ENCODE measurements at regions not wholly inside any gene's neighbourhood (a gene's known extent, or its start where the extent isn't known, plus 50 kb on each side); places are given as distances from the start of the nearest gene placed in this dataset.
"Not testable (repeated sequence)": the region's sequence is repeated elsewhere in the genome, so short reads cannot be mapped to it uniquely, and the experiment has no call there.

DNA sequence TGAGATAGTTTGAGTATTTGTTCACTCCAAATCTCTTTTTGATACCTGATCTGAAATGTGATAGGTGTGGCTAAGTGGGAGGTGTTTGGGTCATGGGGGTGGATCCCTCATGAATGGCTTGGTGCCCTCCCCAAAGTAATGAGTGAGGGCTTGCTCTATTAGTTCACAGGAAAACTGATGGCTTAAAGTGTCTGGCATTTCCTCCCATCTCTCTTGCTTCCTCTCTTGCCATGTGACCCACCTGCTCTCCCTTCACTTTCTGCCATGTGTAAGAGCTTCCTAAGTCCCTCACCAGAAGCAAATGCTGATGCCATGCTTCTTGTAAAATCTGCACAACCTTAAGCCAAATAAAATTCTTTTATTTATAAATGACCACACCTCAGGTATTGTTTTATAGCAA, 61.1 kb downstream of the MAD2L1 start:
- DNase-seq (ENCODE audit: low read depth in 2 of 2), result no peak

DNA sequence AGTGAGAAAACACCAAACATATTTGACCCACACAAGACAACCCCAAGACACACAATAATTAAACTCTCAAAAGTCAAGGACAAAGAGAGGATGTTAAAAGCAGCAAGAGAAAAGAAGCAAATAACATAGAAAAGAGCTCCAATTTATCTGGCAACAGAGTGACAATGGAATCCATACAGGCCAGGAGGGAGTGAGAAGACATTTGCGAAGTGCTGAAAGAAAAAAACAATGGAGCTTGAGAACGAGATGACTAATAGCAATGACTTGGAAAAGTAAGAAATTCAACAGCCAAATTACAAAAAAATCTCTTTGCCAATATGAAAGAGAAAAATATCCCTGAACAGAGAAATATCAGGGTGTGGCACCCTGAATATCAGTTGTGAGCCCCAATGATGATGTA, 61.6 kb downstream of the MAD2L1 start:
- no peak for DNase-seq (ENCODE audit: low read depth in 2 of 2)

DNA sequence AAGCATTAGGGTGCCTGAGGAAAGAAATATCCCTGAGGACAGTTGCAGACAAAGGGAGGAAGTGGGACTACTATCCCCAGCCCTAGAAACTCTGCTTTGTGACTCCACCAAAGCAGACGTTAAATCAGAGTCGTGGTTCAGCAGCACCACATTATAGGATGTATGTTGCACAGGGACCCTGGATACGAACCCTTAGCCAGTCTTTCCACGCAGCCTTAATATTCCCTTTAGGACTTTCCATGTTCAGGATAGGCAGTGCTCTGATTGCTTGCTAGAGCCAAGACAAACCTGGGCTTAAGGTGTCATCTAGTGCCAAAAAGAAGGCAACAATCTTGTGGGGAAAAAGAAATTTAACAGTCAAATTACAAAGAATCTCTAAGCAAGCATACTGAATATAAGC, 62.6 kb downstream of the MAD2L1 start:
- DNase-seq (ENCODE audit: low read depth in 2 of 2), result no peak

GRCh38 chr4:120003193-120003592, 63.5 kb downstream of the MAD2L1 start:
- DNase-seq (ENCODE audit: low read depth in 2 of 2), result no peak

DNA sequence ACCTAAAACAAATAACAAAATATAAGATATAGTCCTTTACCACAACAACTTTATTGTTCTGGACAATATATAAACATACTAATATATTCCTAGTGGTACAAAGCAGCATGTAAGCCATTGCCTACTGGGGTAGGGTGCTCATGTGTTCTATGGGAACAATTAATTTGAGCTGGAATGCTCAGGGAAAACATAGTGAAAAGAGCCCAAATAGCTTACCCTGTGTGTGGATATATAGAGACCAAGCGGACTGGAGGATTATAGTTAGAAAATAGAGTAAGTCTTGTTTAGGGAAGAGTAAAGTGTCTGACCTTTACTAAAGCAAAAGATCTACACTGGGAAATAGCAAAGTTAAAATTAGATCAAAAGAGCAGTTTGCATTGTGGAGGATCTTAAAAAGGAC, 64.8 kb downstream of the MAD2L1 start:
- no peak for DNase-seq (ENCODE audit: low read depth in 2 of 2)

GRCh38 chr4:120000591-120001296, 65.9 kb downstream of the MAD2L1 start:
- DNase-seq (ENCODE audit: low read depth in 2 of 2), result no peak

DNA sequence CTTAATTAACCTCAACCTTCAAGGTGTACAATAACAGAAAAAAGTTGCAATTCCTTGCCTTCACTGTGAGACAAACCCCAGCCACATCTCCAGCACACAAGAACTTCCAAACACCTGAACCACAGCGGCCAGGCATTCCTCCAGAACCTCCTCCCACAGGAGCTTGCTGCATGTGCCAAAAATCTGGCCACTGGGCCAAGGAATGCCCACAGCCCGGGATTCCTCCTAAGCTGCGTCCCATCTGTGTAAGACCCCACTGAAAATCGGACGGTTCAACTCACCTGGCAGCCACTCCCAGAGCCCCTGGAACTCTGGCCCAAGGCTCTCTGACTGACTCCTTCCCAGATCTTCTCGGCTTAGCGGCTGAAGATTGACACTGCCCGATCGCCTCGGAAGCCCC, 70.6 kb downstream of the MAD2L1 start:
- not testable (repeated sequence) for DNase-seq (ENCODE audit: low read depth in 2 of 2)

GRCh38 chr4:119984996-119985395, 81.7 kb downstream of the MAD2L1 start:
- DNase-seq (ENCODE audit: low read depth in 2 of 2), result no peak

DNA sequence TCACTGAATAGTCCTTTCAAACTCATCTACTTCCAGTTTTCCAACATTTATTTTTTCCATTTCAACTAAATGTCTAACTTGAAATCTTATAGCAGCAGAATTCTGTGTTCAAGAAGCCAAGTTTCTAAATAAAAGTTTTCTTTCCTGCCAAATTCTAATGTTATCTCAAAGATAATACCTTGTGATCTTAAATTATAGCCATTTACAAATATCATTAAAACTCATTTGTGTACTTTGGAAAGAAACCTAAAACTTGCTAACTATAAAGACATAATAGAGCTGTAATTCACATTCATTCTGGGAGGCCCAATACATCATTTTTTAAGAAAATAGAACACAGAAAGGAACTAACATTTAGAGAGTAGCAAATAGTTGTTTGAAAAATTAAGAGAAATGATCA, 83.9 kb downstream of the MAD2L1 start:
- DNase-seq (ENCODE audit: low read depth in 2 of 2), result no peak

DNA sequence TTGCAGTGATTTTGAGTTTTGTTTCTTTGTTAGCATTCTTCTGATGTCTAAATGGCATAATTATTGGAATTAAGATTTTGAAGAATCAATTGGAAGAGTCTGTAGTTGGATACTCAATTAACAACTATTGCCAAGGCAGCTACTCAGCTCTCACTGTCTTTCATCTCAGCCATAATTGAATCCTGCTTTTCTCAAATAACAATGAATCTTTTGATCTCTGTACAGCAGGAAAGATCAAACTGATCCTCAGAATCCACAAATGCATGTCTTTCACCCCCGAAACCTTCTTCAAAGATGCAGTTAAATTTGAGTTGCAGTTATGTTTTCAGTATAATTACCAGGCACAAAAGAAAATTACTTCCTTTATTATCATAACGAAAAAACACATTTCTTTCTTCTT, 86.2 kb downstream of the MAD2L1 start:
- no peak for DNase-seq (ENCODE audit: low read depth in 2 of 2)

DNA sequence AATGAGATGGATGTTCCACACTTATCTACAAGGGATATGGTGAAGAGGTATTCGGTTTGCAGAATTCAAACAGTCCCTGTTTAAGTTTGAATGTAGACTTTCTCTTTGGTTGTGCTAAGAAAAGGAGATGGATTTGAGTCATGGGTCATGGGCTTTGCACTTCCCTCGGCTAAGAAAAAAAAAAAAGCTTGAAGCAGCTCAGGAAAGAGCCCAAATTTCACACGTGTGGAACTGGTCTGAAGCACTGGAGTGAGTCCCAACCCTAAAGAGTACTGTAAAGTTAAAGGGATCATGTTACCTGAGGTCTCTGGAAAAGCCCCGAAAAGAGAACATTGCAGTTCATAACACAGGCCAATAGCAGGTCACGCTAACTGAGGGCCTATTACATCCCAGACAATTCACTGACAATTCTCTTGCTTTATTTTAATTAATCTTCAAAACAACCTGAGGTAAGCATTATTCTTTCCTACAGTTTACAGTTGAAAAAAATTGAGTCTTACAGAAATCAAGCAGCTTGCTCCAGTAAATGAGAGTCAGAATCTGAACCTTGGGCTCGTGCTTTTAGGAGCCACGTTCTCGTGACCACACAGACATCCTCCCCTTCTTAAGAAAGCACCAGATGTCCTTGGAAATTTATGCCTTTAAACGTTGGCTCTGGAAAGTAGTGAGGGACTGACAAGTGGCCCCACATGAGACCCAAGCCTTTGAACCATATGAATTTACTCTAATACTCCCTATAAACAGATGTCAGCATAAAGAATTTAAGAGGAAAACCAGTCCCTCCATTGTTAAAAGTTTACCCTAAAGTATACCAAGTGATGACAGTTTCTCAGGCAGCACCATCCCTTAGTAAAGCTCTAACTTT, 89.3 kb downstream of the MAD2L1 start:
- no peak for DNase-seq (ENCODE audit: low read depth in 2 of 2)

DNA sequence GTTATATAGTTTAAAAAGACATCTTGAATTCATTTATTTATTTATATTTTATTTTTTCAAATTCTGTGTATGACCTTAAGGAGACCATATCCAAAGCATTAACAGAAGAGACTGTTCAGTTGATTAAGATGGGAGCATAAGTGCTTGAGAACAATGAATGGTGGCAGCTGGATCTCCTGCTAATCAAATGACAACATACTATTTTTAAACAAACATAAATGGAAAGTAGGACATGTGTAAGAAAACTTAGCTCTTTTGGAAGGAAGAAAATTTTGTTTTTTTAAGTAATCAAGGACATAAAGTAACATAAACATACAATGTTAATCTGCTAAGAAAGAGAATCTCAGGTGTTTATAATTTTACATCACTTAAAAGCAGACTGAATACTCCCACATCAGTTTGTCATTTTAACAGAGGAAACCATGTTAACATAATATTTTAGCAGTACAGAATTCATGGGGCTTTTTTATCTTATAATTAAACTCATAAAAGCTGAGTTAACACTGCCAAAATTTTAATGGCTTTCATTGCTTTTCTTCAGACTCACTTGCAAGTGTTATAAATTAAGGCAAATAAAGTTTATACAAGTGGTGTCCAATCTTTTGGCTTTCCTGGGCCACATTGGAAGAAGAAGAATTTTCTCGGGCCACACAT, 95.1 kb downstream of the MAD2L1 start:
- no peak for DNase-seq (ENCODE audit: low read depth in 2 of 2)

- DNase-seq (ENCODE audit: low read depth in 2 of 2), result no peak
These were observed 104.0 kb downstream of the MAD2L1 start for GRCh38 chr4:119962631-119963030.

- no peak for DNase-seq (ENCODE audit: low read depth in 2 of 2)
These were observed 107.7 kb downstream of the MAD2L1 start for GRCh38 chr4:119958983-119959382.

DNA sequence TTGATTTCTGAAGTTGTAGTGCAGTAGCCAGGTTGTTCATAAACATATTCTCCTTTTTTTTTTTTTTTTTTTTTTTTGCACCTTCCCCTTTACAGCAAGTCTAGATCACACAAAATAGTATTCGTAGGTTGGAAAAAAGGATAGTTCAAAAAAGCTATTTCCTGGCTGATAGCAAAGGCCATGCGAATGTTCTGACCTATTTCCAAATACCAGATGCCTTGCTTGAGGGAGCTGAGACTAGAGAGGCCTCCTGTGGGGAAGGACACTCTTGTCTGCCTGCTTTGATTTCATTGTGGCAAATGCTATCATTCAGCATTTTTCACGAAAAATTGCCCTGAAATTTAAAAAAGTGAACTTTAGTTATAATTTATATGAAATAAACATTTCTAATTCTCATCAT, 111.4 kb downstream of the MAD2L1 start:
- DNase-seq (ENCODE audit: low read depth in 2 of 2), result no peak

DNA sequence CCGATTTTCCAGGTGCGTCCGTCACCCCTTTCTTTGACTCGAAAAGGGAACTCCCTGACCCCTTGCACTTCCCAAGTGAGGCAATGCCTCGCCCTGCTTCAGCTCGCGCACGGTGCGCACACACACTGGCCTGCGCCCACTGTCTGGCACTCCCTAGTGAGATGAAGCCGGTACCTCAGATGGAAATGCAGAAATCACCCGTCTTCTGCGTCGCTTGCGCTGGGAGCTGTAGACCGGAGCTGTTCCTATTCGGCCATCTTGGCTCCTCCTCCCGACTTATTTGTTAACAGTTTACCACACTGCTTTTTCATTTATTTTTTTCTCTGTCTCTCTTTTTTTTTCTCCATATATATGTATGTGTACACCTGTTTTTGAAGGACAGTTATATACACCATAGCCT, 112.2 kb downstream of the MAD2L1 start:
- not testable (repeated sequence) for DNase-seq (ENCODE audit: low read depth in 2 of 2)

GRCh38 chr4:119946359-119946758, 120.3 kb downstream of the MAD2L1 start:
- no peak for DNase-seq (ENCODE audit: low read depth in 2 of 2)

- DNase-seq (ENCODE audit: low read depth in 2 of 2), result no peak
These were observed 123.8 kb downstream of the MAD2L1 start for GRCh38 chr4:119942806-119943205.

DNA sequence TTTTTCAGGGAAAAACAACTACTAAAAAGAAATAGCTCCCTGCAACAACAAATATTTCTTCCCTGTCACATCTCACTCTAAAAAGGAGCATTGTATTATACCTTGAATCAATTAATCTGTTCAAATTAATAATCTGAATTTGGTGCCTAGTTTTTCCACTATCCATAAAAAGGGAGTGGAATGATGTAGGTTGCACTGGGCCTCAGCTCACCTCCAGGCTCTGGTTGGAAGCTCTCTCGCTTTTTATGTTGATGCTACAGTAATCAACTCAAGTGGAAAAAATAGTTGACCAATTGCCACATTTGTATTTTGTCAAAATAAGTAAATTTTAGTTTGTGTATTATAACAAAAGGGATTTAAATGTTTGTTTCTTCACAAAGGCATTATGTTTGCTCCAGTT, 126.1 kb downstream of the MAD2L1 start:
- no peak for DNase-seq (ENCODE audit: low read depth in 2 of 2)

DNA sequence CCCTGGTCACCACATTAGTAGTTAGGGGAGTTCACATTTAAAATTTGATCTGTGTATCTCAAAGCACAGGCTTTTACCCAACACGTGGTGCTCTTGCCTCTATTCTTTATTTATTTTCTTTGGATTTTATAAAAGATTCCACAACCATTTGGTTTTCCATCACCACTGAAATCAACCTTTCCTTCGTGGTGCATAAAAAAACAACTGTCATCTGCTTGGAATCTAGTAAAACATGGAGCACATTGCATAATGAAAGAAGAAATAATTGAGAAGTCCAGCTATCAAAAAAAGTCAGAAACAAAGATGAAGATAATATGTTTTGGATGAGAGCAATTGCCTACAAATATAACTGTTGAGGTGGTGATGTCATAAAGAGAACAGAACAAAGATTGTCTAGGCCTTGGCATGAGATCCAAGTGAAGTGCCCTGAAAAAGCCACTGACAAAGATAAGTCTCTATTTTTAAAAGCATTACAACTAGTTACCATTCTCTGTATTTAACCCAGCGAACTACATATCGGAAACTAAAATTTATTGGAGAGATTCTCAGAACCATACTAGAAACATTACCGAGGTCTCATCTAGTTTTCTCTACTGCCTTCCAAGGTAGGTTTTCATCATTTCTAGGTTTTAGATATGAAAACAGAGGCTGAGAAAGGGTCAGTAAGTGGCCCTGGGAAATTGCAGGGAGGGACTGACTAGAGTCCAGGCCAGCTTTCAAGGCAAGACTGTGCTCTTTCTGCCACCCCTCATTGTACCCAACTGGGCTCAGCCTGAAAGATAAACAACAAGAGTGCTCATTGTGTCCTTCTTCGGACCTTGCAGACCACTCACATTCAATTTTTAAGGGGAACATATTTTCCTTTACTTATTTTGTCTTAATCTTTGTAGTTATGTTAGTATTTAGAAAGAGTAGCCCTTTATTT, 127.3 kb downstream of the MAD2L1 start:
- no peak for DNase-seq (ENCODE audit: low read depth in 2 of 2)

- no peak for DNase-seq (ENCODE audit: low read depth in 2 of 2)
These were observed 128.9 kb downstream of the MAD2L1 start for GRCh38 chr4:119937746-119938145.
